AG08395 (cell line): ENCODE measurements at regions not wholly inside any gene's neighbourhood (a gene's known extent, or its start where the extent isn't known, plus 50 kb on each side); places are given as distances from the start of the nearest gene placed in this dataset.
A peak's percentile ranks its signal among the peaks of the same experiment; 100 is the strongest.

ENCODE experiments used
- DNase-seq: peaks from one replicate; pipeline ENCODE4 v3.0.0; 2012; ENCODE audit warnings: mixed read lengths, low spot score

- DNase-seq = no peak
These were observed 181.5 kb downstream of the EN1 start for GRCh38 chr2:118665784-118666529.

GRCh38 chr2:118661179-118661578 lies 186.3 kb downstream of the EN1 start:
- no peak for DNase-seq

- DNase-seq = peak; percentile 17
These were observed 188.8 kb downstream of the EN1 start for GRCh38 chr2:118658596-118659198.

- DNase-seq = no peak
These were observed 190.0 kb downstream of the EN1 start for GRCh38 chr2:118657466-118657865.

GRCh38 chr2:118654945-118655344 lies 192.5 kb downstream of the EN1 start:
- DNase-seq = no peak

- no peak for DNase-seq
These were observed 197.1 kb downstream of the EN1 start for GRCh38 chr2:118650327-118650726.

GRCh38 chr2:118645876-118646275 lies 201.6 kb downstream of the EN1 start:
- no peak for DNase-seq

GRCh38 chr2:118644190-118644589 lies 203.3 kb downstream of the EN1 start:
- DNase-seq = no peak

GRCh38 chr2:118643294-118643693 lies 204.2 kb downstream of the EN1 start:
- no peak for DNase-seq

GRCh38 chr2:118642501-118642900 lies 204.9 kb downstream of the EN1 start:
- no peak for DNase-seq

GRCh38 chr2:118641711-118642110 lies 205.7 kb downstream of the EN1 start:
- DNase-seq = no peak

GRCh38 chr2:118639371-118639770 lies 208.1 kb downstream of the EN1 start:
- DNase-seq = no peak

GRCh38 chr2:118638453-118638852 lies 209.0 kb downstream of the EN1 start:
- no peak for DNase-seq

GRCh38 chr2:118635891-118636290 lies 211.6 kb downstream of the EN1 start:
- DNase-seq = no peak

GRCh38 chr2:118634876-118635275 lies 212.6 kb downstream of the EN1 start:
- DNase-seq = no peak

- DNase-seq = no peak
These were observed 214.0 kb downstream of the EN1 start for GRCh38 chr2:118633371-118634018.

GRCh38 chr2:118632921-118633320 lies 214.5 kb downstream of the EN1 start:
- DNase-seq = no peak

GRCh38 chr2:118627156-118627555 lies 220.3 kb downstream of the EN1 start:
- no peak for DNase-seq

- DNase-seq = no peak
These were observed 224.5 kb downstream of the EN1 start for GRCh38 chr2:118622913-118623312.

- DNase-seq = no peak
These were observed 225.3 kb downstream of the EN1 start for GRCh38 chr2:118622108-118622507.

- no peak for DNase-seq
These were observed 229.2 kb downstream of the EN1 start for GRCh38 chr2:118618279-118618678.

GRCh38 chr2:118616432-118616831 lies 231.0 kb downstream of the EN1 start:
- no peak for DNase-seq

- peak; percentile 61 for DNase-seq
These were observed 232.6 kb downstream of the EN1 start for GRCh38 chr2:118614841-118615271.
